SH-SY5Y (cell line): ENCODE measurements at regions not wholly inside any gene's neighbourhood (a gene's known extent, or its start where the extent isn't known, plus 50 kb on each side); places are given as distances from the start of the nearest gene placed in this dataset.

ENCODE experiments used
- GATA2 ChIP-seq: IDR thresholded peaks from 2 replicates; pipeline ENCODE4 v1.6.1; 2011; ENCODE audit warnings: mild to moderate bottlenecking, low read depth, low read length
- GATA3 ChIP-seq: IDR thresholded peaks from 2 replicates; pipeline ENCODE4 v1.6.1; 2011; ENCODE audit warnings: low read depth, mild to moderate bottlenecking, low read length, moderate library complexity

- TF ChIP-seq GATA2 = no peak
- TF ChIP-seq GATA3 = no peak
Measured at GRCh38 chr9:105912863-105913516, 218.6 kb downstream of the TMEM38B start.
